ENCODE measurements at regions not wholly inside any gene's neighbourhood (a gene's known extent, or its start where the extent isn't known, plus 50 kb on each side); places are given as distances from the start of the nearest gene placed in this dataset.

- WGBS = 76% methylated on average over 56 of the region's 60 CpGs
- H3K4me3 ChIP-seq = no peak overlapping the region
- H3K9me3 ChIP-seq = no peaks in the 10 kb centered on the region
Measured at GRCh38 chr7:52273685-52274610, 761.5 kb upstream of the POM121L12 start.

GRCh38 chr7:52271703-52272102 is 763.7 kb upstream of the POM121L12 start:
- H3K4me3 ChIP-seq = no peak overlapping the region
- TF ChIP-seq POLR2A (IDR thresholded peaks at IDR 0.05) = no peak
- TF ChIP-seq POLR2AphosphoS5 (IDR thresholded peaks at IDR 0.05) = no peak
- no peak for TF ChIP-seq CTCF (IDR thresholded peaks at IDR 0.05)
- H3K9me3 ChIP-seq = no peaks in the 10 kb centered on the region
- no peak overlapping the region for H3K27ac ChIP-seq
- no peak for DNase-seq (ENCODE audit: low spot score)
- H3K27me3 ChIP-seq (replicated peaks; ENCODE audit: insufficient read depth) = no peaks in the 10 kb centered on the region
- no peaks in the 10 kb centered on the region for H3K36me3 ChIP-seq
- no peaks in the 10 kb centered on the region for H3K4me1 ChIP-seq (replicated peaks)
- intact Hi-C loops (cut with DNase I) = no loop called here
- 79% methylated on average over 3 of the region's 3 CpGs for WGBS

More at GRCh38 chr7:52273685-52274610, 761.5 kb upstream of the POM121L12 start:
- TF ChIP-seq POLR2A (IDR thresholded peaks at IDR 0.05) (no peak), CTCF (IDR thresholded peaks at IDR 0.05) (no peak), POLR2AphosphoS5 (IDR thresholded peaks at IDR 0.05) (no peak)
- no peak for DNase-seq (ENCODE audit: low spot score)
- no peaks in the 10 kb centered on the region for H3K36me3 ChIP-seq
- no peaks in the 10 kb centered on the region for H3K4me1 ChIP-seq (replicated peaks)
- H3K27me3 ChIP-seq (replicated peaks; ENCODE audit: insufficient read depth) = no peaks in the 10 kb centered on the region
- intact Hi-C loops (cut with DNase I) = no loop called here
- H3K27ac ChIP-seq = no peak overlapping the region

- no peak for DNase-seq (ENCODE audit: low spot score)
- H3K27me3 ChIP-seq (replicated peaks; ENCODE audit: insufficient read depth) = no peaks in the 10 kb centered on the region
- TF ChIP-seq CTCF (IDR thresholded peaks at IDR 0.05) = no peak
- TF ChIP-seq POLR2A (IDR thresholded peaks at IDR 0.05) = no peak
- no peak for TF ChIP-seq POLR2AphosphoS5 (IDR thresholded peaks at IDR 0.05)
- WGBS = 72% methylated on average over 3 of the region's 3 CpGs
- H3K27ac ChIP-seq = no peak overlapping the region
- no peak overlapping the region for H3K4me3 ChIP-seq
- H3K36me3 ChIP-seq = no peaks in the 10 kb centered on the region
- no peaks in the 10 kb centered on the region for H3K4me1 ChIP-seq (replicated peaks)
- intact Hi-C loops (cut with DNase I) = no loop called here
- no peaks in the 10 kb centered on the region for H3K9me3 ChIP-seq
Measured at GRCh38 chr7:52270301-52270700, 765.1 kb upstream of the POM121L12 start.

DNA sequence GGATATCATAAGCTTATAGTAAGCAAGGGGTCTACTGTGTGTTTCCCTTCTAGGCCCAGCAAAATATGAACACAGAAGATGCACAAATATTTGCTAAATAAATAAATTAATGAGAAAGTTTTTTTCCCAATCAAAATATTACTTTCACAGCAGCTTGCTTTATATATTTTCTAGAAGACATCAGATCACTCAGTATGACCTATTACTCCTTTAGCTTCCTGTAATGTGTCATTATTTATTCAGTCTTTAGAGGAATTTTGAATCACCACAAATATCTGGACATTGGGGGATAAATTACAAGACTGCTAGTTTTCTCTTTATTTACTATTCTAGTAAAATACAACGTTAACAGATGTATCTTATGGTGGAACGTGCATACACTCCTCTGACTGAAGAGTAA is 765.8 kb upstream of the POM121L12 start:
- TF ChIP-seq CTCF (IDR thresholded peaks at IDR 0.05) = no peak
- TF ChIP-seq POLR2AphosphoS5 (IDR thresholded peaks at IDR 0.05) = no peak
- no peak for TF ChIP-seq POLR2A (IDR thresholded peaks at IDR 0.05)
- 47% methylated on average over 2 of the region's 2 CpGs for WGBS
- no peak for DNase-seq (ENCODE audit: low spot score)
- H3K9me3 ChIP-seq = no peaks in the 10 kb centered on the region
- H3K27me3 ChIP-seq (replicated peaks; ENCODE audit: insufficient read depth) = no peaks in the 10 kb centered on the region
- H3K36me3 ChIP-seq = no peaks in the 10 kb centered on the region
- H3K27ac ChIP-seq = no peak overlapping the region
- intact Hi-C loops (cut with DNase I) = no loop called here
- H3K4me1 ChIP-seq (replicated peaks) = no peaks in the 10 kb centered on the region
- no peak overlapping the region for H3K4me3 ChIP-seq

- H3K4me1 ChIP-seq (replicated peaks) = no peaks in the 10 kb centered on the region
- intact Hi-C loops (cut with DNase I) = no loop called here
- H3K27ac ChIP-seq = no peak overlapping the region
- H3K36me3 ChIP-seq = no peaks in the 10 kb centered on the region
- H3K27me3 ChIP-seq (replicated peaks; ENCODE audit: insufficient read depth) = no peaks in the 10 kb centered on the region
- H3K9me3 ChIP-seq = no peaks in the 10 kb centered on the region
- H3K4me3 ChIP-seq = no peak overlapping the region
- TF ChIP-seq POLR2AphosphoS5 (IDR thresholded peaks at IDR 0.05) (no peak), CTCF (IDR thresholded peaks at IDR 0.05) (no peak), POLR2A (IDR thresholded peaks at IDR 0.05) (no peak)
- WGBS = 62% methylated on average over 6 of the region's 6 CpGs
- DNase-seq (ENCODE audit: low spot score) = no peak
Measured at GRCh38 chr7:52261057-52261456, 774.4 kb upstream of the POM121L12 start.
